GM23338 (cell line): ENCODE measurements at regions not wholly inside any gene's neighbourhood (a gene's known extent, or its start where the extent isn't known, plus 50 kb on each side); places are given as distances from the start of the nearest gene placed in this dataset.

ENCODE experiments used
- EZH2 ChIP-seq: fragments of 200-600 bp; sonication (generic); IDR thresholded peaks from one replicate; pipeline ENCODE4 v1.8.0; 2017; ENCODE audit warnings: antibody characterized with exemption, mild to moderate bottlenecking, low read depth; ENCODE audit not compliant: unreplicated experiment
- JUNB ChIP-seq: IDR thresholded peaks from one replicate; pipeline ENCODE4 v1.6.1; 2016; ENCODE audit warnings: antibody characterized with exemption; ENCODE audit not compliant: unreplicated experiment
- TF ChIP-seq, protein P1 (sequence below), 2 experiments: fragments of 200-600 bp in 1 of 2; sonication (generic) in 1 of 2; conservative IDR thresholded peaks; 2 replicates each; pipeline versions ENCODE4 v1.5.1 to v1.6.1; 2016 to 2017; ENCODE audit warnings: antibody characterized with exemption in 2 of 2, low read depth in 2 of 2, mild to moderate bottlenecking in 2 of 2, moderate library complexity in 1 of 2
- TF ChIP-seq, protein P2 (sequence below): IDR thresholded peaks from one replicate; pipeline ENCODE4 v1.6.1; 2018; ENCODE audit warnings: antibody characterized with exemption; ENCODE audit not compliant: unreplicated experiment

DNA sequence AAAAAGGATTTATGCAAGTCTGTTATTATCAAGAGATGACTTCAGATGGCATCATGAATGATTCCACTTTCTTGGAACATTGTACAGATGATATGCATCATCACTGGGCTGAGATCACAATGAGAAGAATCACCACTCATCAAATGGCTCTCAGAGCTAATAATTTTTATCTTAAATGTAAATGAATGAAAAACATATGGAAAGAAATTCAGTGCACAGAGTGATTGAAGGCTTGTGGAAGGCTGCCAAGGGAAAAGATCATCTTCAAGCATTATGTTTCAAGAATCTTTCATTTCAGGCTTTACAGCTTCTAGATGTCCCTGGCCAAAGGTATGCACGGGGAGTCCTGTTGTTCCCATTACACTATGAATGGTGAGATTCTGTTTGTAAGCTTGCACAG lies 955.7 kb downstream of the TTLL7 start:
- TF ChIP-seq EZH2: no peak
- TF ChIP-seq, protein P1, sequence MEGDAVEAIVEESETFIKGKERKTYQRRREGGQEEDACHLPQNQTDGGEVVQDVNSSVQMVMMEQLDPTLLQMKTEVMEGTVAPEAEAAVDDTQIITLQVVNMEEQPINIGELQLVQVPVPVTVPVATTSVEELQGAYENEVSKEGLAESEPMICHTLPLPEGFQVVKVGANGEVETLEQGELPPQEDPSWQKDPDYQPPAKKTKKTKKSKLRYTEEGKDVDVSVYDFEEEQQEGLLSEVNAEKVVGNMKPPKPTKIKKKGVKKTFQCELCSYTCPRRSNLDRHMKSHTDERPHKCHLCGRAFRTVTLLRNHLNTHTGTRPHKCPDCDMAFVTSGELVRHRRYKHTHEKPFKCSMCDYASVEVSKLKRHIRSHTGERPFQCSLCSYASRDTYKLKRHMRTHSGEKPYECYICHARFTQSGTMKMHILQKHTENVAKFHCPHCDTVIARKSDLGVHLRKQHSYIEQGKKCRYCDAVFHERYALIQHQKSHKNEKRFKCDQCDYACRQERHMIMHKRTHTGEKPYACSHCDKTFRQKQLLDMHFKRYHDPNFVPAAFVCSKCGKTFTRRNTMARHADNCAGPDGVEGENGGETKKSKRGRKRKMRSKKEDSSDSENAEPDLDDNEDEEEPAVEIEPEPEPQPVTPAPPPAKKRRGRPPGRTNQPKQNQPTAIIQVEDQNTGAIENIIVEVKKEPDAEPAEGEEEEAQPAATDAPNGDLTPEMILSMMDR (conservative IDR thresholded peaks at IDR 0.05; ENCODE audit: low read depth in 2 of 2): no peak
- TF ChIP-seq, protein P2, sequence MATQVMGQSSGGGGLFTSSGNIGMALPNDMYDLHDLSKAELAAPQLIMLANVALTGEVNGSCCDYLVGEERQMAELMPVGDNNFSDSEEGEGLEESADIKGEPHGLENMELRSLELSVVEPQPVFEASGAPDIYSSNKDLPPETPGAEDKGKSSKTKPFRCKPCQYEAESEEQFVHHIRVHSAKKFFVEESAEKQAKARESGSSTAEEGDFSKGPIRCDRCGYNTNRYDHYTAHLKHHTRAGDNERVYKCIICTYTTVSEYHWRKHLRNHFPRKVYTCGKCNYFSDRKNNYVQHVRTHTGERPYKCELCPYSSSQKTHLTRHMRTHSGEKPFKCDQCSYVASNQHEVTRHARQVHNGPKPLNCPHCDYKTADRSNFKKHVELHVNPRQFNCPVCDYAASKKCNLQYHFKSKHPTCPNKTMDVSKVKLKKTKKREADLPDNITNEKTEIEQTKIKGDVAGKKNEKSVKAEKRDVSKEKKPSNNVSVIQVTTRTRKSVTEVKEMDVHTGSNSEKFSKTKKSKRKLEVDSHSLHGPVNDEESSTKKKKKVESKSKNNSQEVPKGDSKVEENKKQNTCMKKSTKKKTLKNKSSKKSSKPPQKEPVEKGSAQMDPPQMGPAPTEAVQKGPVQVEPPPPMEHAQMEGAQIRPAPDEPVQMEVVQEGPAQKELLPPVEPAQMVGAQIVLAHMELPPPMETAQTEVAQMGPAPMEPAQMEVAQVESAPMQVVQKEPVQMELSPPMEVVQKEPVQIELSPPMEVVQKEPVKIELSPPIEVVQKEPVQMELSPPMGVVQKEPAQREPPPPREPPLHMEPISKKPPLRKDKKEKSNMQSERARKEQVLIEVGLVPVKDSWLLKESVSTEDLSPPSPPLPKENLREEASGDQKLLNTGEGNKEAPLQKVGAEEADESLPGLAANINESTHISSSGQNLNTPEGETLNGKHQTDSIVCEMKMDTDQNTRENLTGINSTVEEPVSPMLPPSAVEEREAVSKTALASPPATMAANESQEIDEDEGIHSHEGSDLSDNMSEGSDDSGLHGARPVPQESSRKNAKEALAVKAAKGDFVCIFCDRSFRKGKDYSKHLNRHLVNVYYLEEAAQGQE: no peak
- no peak for TF ChIP-seq JUNB
